ENCODE measurements at regions not wholly inside any gene's neighbourhood (a gene's known extent, or its start where the extent isn't known, plus 50 kb on each side); places are given as distances from the start of the nearest gene placed in this dataset.
"Not testable (repeated sequence)": the region's sequence is repeated elsewhere in the genome, so short reads cannot be mapped to it uniquely, and the experiment has no call there.

- no peak for DNase-seq
Measured at GRCh38 chr2:39581866-39582265, 83.9 kb upstream of the TMEM178A start.

GRCh38 chr2:39583213-39583612 lies 82.5 kb upstream of the TMEM178A start:
- no peak for DNase-seq

- DNase-seq: no peak
Measured at GRCh38 chr2:39583781-39584180, 81.9 kb upstream of the TMEM178A start.

GRCh38 chr2:39584283-39584965 lies 81.3 kb upstream of the TMEM178A start:
- DNase-seq: no peak

GRCh38 chr2:39585531-39585930 lies 80.2 kb upstream of the TMEM178A start:
- DNase-seq: not testable (repeated sequence)

- DNase-seq: no peak
Measured at GRCh38 chr2:39587168-39587567, 78.5 kb upstream of the TMEM178A start.

GRCh38 chr2:39587641-39588040 lies 78.1 kb upstream of the TMEM178A start:
- no peak for DNase-seq

- no peak for DNase-seq
Measured at GRCh38 chr2:39593439-39594393, 72.0 kb upstream of the TMEM178A start.

- DNase-seq: no peak
Measured at GRCh38 chr2:39595116-39595515, 70.6 kb upstream of the TMEM178A start.

- DNase-seq: no peak
Measured at GRCh38 chr2:39597314-39597713, 68.4 kb upstream of the TMEM178A start.

- DNase-seq: no peak
Measured at GRCh38 chr2:39602616-39603015, 63.1 kb upstream of the TMEM178A start.

GRCh38 chr2:39603436-39603835 lies 62.3 kb upstream of the TMEM178A start:
- DNase-seq: no peak

- no peak for DNase-seq
Measured at GRCh38 chr2:39604866-39605265, 60.9 kb upstream of the TMEM178A start.

- DNase-seq: no peak
Measured at GRCh38 chr2:39606585-39606984, 59.1 kb upstream of the TMEM178A start.

- DNase-seq: no peak
Measured at GRCh38 chr2:39607538-39608262, 58.0 kb upstream of the TMEM178A start.

- no peak for DNase-seq
Measured at GRCh38 chr2:39608263-39608575, 57.5 kb upstream of the TMEM178A start.

GRCh38 chr2:39608686-39609441 lies 56.9 kb upstream of the TMEM178A start:
- DNase-seq: no peak

- no peak for DNase-seq
Measured at GRCh38 chr2:39609917-39610316, 55.8 kb upstream of the TMEM178A start.

- DNase-seq: no peak
Measured at GRCh38 chr2:39615675-39616074, 50.0 kb upstream of the TMEM178A start.

All from right kidney (tissue), 1 donor.